LNCAP (cell line): ENCODE measurements at regions not wholly inside any gene's neighbourhood (a gene's known extent, or its start where the extent isn't known, plus 50 kb on each side); places are given as distances from the start of the nearest gene placed in this dataset.

Experiments used
- TF ChIP-seq, protein P1 (sequence below): fragments of 450-650 bp; IDR thresholded peaks from 2 replicates; pipeline ENCODE4 v1.5.1; 2017; ENCODE audit warnings: mild to moderate bottlenecking

DNA sequence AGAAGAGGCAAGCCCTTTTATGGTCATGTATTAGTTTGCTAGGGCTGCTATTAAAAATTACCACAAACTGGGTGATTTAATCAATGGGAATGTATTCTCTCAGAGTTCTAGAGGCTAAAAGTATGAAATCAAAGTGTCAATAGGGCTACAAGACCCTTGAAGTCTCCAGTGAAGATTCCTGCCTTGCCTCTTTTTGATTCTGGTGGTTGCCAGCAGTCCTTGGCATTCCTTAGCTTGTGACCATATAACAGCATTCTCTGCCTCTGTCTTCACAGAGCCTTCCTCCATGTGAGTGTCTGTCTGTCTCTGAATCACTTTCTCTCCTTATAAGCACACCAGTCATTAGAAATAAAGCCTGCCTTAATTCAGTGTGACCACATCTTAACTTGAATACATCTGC, 282.7 kb downstream of the KCNN2 start:
- TF ChIP-seq, protein P1, sequence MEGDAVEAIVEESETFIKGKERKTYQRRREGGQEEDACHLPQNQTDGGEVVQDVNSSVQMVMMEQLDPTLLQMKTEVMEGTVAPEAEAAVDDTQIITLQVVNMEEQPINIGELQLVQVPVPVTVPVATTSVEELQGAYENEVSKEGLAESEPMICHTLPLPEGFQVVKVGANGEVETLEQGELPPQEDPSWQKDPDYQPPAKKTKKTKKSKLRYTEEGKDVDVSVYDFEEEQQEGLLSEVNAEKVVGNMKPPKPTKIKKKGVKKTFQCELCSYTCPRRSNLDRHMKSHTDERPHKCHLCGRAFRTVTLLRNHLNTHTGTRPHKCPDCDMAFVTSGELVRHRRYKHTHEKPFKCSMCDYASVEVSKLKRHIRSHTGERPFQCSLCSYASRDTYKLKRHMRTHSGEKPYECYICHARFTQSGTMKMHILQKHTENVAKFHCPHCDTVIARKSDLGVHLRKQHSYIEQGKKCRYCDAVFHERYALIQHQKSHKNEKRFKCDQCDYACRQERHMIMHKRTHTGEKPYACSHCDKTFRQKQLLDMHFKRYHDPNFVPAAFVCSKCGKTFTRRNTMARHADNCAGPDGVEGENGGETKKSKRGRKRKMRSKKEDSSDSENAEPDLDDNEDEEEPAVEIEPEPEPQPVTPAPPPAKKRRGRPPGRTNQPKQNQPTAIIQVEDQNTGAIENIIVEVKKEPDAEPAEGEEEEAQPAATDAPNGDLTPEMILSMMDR: no peak

DNA sequence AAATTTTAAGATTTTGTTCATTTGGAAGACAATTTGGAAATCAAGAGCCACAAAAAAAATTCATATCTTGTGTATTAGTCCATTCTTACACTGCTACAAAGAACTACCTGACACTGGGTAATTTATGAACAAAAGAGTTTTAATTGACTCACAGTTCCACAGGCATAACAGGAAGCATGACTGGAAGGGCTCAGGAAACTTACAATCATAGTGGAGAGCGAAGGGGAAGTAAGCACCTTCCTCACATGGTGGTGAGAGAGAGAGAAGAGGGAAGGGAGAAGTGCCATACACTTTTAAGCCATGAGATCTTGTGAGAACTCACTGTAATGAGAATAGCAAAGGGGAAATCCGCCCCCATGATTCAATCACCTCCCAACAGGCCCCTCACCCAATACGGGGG, 274.4 kb downstream of the KCNN2 start:
- TF ChIP-seq, protein P1: no peak

- TF ChIP-seq, protein P1: no peak
These were observed 273.4 kb downstream of the KCNN2 start for GRCh38 chr5:114634967-114635901.

DNA sequence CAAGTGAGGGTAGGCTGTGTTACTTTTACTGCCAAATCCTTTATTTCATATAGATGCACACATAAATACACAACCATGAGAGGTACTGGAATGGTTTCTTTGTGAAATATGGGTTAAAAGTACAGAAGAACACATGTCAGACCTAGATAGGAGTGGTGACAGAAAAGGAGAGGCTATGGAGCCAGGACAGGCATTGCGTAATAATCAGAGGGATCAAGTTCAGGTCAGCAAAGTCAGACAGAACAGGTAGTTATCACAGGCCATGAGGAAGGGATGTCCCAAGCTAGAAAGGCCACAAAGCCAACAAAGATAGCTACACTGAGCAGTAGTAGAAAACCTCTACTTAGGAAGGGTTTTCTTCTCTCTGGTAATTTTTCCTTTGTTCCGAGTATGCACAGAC, 272.6 kb downstream of the KCNN2 start:
- TF ChIP-seq, protein P1: no peak

DNA sequence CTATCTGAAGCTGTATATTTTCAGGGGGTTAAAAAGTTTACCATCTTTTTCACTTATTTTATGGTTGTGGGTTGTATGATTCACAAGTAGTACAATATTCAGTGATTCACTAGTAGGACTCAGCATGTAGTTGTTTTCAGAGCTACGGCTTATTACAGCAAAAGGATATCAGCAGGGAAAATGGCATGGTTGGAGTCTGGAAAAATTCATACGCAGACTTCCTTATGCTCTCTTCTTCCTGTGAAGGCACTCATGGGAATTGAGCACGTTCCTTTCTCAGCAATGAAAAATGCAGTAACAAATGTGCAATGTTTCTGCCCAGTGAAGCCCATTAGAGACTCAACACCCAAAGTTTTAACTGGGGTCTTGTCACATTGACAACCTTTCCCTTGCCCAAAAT, 250.5 kb downstream of the KCNN2 start:
- TF ChIP-seq, protein P1: no peak

- TF ChIP-seq, protein P1: no peak
These were observed 219.3 kb downstream of the KCNN2 start for GRCh38 chr5:114581136-114581535.

GRCh38 chr5:114565871-114566270, 204.0 kb downstream of the KCNN2 start:
- TF ChIP-seq, protein P1: no peak
